WTC11 (cell line): ENCODE measurements at regions not wholly inside any gene's neighbourhood (a gene's known extent, or its start where the extent isn't known, plus 50 kb on each side); places are given as distances from the start of the nearest gene placed in this dataset.
"Not testable (repeated sequence)": the region's sequence is repeated elsewhere in the genome, so short reads cannot be mapped to it uniquely, and the experiment has no call there.

Experiments used
- ATAC-seq: fragments of 200-7000 bp; cut with Tn5 transposase; 2 replicates; pipeline ENCODE4 v1.10.0; 2021; ENCODE audit warnings: mild to moderate bottlenecking, moderate library complexity
- CTCF ChIA-PET: fragments of 300-600 bp; sonication (Branson Sonifier 250); formaldehyde crosslinking; loops from one replicate; lab custom pipeline; 2021; ENCODE audit warnings: antibody characterized with exemption; lab: Charles Lee
- POLR2A ChIA-PET: fragments of 350-600 bp; sonication (Branson Sonifier 250); formaldehyde crosslinking; loops from one replicate; lab custom pipeline; 2021; ENCODE audit warnings: antibody characterized with exemption; lab: Charles Lee
- DNase-seq: peaks from one replicate; pipeline ENCODE4 v3.0.0; 2021; ENCODE audit warnings: low spot score
- H3K27ac Mint-ChIP-seq: 2 replicates; pipeline ENCODE4 v1.8.0; 2021; ENCODE audit warnings: mixed read lengths
- H3K27me3 Mint-ChIP-seq: 2 replicates; pipeline ENCODE4 v1.8.0; 2021; ENCODE audit warnings: low read depth, mild to moderate bottlenecking, moderate library complexity, mixed read lengths
- H3K36me3 Mint-ChIP-seq: 2 replicates; pipeline ENCODE4 v1.8.0; 2021; ENCODE audit warnings: mixed read lengths
- H3K4me1 Mint-ChIP-seq: 2 replicates; pipeline ENCODE4 v1.8.0; 2022; ENCODE audit warnings: mixed read lengths
- H3K4me3 Mint-ChIP-seq: 2 replicates; pipeline ENCODE4 v1.8.0; 2021; ENCODE audit warnings: mild to moderate bottlenecking, moderate library complexity, mixed read lengths
- H3K9me3 Mint-ChIP-seq: 2 replicates; pipeline ENCODE4 v1.8.0; 2021; ENCODE audit warnings: mixed read lengths
- CBFB ChIP-seq: sonication (generic); formaldehyde crosslinking; IDR thresholded peaks from 2 replicates; pipeline ENCODE4 v1.8.1; 2022; ENCODE audit warnings: mild to moderate bottlenecking, low read depth, missing genetic modification reagents
- CTCF ChIP-seq: fragments of 200-600 bp; IDR thresholded peaks from 2 replicates; pipeline ENCODE4 v1.8.0; 2022; ENCODE audit warnings: antibody characterized with exemption
- HMGXB4 ChIP-seq: sonication (generic); formaldehyde crosslinking; IDR thresholded peaks from 2 replicates; pipeline ENCODE4 v1.8.1; 2023; ENCODE audit warnings: mild to moderate bottlenecking, moderate library complexity, missing genetic modification reagents
- JAZF1 ChIP-seq: fragments of 250-450 bp; sonication (Bioruptor Pico); IDR thresholded peaks from 2 replicates; pipeline ENCODE4 v1.9.0; 2021; ENCODE audit warnings: moderate library complexity, mild to moderate bottlenecking, inconsistent platforms
- NFATC4 ChIP-seq: fragments of 250-450 bp; sonication (Bioruptor Pico); IDR thresholded peaks from 2 replicates; pipeline ENCODE4 v1.9.0; 2021; ENCODE audit warnings: mild to moderate bottlenecking
- NR1H2 ChIP-seq: sonication (generic); formaldehyde crosslinking; IDR thresholded peaks from 2 replicates; pipeline ENCODE4 v1.9.0; 2021; ENCODE audit warnings: mild to moderate bottlenecking, moderate library complexity, missing genetic modification reagents
- NR2C2 ChIP-seq: sonication (generic); formaldehyde crosslinking; IDR thresholded peaks from 2 replicates; pipeline ENCODE4 v1.8.0; 2022; ENCODE audit warnings: mild to moderate bottlenecking, missing genetic modification reagents
- RORB ChIP-seq: fragments of 250-450 bp; sonication (Bioruptor Pico); IDR thresholded peaks from 2 replicates; pipeline ENCODE4 v1.9.0; 2021; ENCODE audit warnings: mild to moderate bottlenecking
- SP1 ChIP-seq: sonication (generic); formaldehyde crosslinking; conservative IDR thresholded peaks from 2 replicates; pipeline ENCODE4 v1.8.1; 2022; ENCODE audit warnings: missing genetic modification reagents
- TEAD1 ChIP-seq: sonication (generic); formaldehyde crosslinking; IDR thresholded peaks from 2 replicates; pipeline ENCODE4 v1.8.0; 2022; ENCODE audit warnings: mild to moderate bottlenecking, missing genetic modification reagents
- ZBTB43 ChIP-seq: sonication (generic); formaldehyde crosslinking; IDR thresholded peaks from 2 replicates; pipeline ENCODE4 v1.8.1; 2023; ENCODE audit warnings: mild to moderate bottlenecking, missing genetic modification reagents
- ZNF138 ChIP-seq: sonication (generic); formaldehyde crosslinking; conservative IDR thresholded peaks from 2 replicates; pipeline ENCODE4 v1.8.1; 2022; ENCODE audit warnings: mild to moderate bottlenecking, moderate library complexity, missing genetic modification reagents
- TF ChIP-seq, protein P1 (sequence below): sonication (generic); formaldehyde crosslinking; IDR thresholded peaks from 2 replicates; pipeline ENCODE4 v1.8.0; 2022; ENCODE audit warnings: missing genetic modification reagents

DNA sequence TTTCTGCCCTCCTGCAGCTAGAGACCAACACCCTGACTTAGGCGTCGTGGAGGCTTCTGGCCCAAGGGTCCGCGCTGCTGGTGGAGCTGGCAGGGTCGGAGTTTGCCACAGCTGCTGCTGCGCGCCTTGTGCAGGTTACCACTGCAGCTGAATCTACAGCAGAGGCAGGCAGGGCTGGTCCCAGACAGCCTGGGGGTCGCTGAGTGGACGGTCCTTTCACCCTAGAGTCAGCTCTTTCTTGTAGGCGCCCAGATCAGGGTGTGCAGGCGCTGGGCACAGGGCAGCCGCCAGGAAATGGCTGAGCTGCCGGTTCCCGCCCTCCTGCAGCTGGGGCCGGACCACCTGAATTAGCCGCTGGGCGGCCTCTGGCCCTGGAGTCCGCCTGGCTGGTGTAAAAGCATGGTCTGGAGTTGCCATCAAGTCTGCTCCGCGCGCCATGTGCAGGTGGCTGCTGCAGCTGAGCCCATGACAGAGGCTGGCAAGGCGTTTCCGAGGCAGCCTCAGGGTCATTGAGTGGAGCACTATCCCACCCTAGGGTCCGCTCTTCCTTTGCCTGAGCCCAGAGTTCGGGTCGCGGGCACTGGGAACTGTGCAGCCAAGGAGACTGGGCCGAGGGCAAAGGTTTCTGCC is 144.3 kb downstream of the CCDC74A start:
- not testable (repeated sequence) for ATAC-seq, H3K27ac Mint-ChIP-seq
- CTCF ChIA-PET: interaction anchor here (0.6 to 3.9 kb wide), 28 partner anchors 10 to 944 kb away, joined by 3 to 76 read pairs (median 5); partner anchors contain the start of gene CCDC74A

DNA sequence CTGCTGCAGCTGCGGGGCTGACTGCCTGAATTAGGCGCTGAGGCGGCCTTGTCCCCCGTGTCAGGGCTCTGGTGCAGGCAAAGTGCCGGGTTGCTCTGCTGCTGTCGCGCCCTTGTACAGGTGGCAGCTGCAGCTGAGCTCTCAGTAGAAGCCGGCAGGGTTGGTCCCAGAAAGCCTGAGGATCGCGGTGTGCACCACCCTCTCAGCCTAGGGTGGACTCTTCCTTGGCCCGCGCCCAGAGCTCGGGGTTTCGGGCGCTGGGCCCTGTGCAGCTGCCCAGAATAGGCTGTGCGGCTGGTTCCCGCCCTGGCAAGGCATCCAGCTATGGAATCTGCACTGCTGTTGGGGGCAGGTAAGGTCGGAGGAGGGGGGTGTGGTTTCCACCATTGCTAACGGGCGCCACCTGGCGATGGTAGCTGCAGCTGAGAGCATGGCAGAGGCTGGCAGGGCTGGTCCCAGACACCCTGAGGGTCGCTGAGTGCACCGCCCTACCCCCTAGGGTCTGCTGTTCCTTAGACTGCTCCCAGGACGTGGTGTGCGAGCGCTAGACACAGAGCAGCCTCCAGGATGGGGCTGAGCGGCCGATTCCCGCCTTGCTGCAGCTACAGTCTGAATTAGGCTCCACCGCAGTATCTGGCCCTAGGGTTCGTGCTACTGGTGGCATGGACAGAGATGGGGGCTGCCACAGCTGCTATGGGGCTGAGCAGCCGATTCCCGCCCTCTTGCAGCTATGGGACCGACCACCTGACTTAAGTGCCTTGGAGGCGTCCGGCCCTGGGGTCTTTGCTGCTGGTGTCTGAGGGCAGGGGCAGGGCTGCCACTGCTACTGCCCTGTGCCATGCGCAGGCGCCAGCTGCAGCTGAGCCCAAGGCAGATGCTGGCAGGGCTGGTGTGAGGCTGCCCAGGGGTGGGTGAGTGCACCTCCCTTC is 145.0 kb downstream of the CCDC74A start:
- H3K4me3 Mint-ChIP-seq: peak overlapping the region; percentile 66
- peak; percentile 79 for DNase-seq
- not testable (repeated sequence) for H3K4me1 Mint-ChIP-seq, H3K27ac Mint-ChIP-seq
- TF ChIP-seq HMGXB4 (CRISPR knock-in tag) (0 out of 2 replicates have a peak, but pooled peaks have one; percentile 10), SP1 (CRISPR knock-in tag) (peak; percentile 47; the same call in 1 of the 2 replicates), CTCF (peak; percentile 51; the same call in 1 of the 2 replicates)
- H3K27me3 Mint-ChIP-seq: peaks cover 44% of the 10 kb centered on the region
- peaks cover 25% of the 10 kb centered on the region for H3K9me3 Mint-ChIP-seq
- H3K36me3 Mint-ChIP-seq: peaks cover 14% of the 10 kb centered on the region
- ChIA-PET POLR2A (interaction anchor here (1.7 kb wide), 1 partner anchor 10 kb away, joined by 5 read pairs; no protein-coding TSS in a partner anchor), CTCF (interaction anchor here (0.6 to 3.9 kb wide), 32 partner anchors 10 to 945 kb away, joined by 3 to 76 read pairs (median 4); partner anchors contain the start of gene CCDC74A)
- peak; percentile 95 for ATAC-seq

More for the DNA sequence above, 144.3 kb downstream of the CCDC74A start:
- DNase-seq: peak; percentile 19
- H3K4me1 Mint-ChIP-seq: not testable (repeated sequence)
- peak overlapping the region; percentile 66 for H3K4me3 Mint-ChIP-seq
- TF ChIP-seq, protein P1, sequence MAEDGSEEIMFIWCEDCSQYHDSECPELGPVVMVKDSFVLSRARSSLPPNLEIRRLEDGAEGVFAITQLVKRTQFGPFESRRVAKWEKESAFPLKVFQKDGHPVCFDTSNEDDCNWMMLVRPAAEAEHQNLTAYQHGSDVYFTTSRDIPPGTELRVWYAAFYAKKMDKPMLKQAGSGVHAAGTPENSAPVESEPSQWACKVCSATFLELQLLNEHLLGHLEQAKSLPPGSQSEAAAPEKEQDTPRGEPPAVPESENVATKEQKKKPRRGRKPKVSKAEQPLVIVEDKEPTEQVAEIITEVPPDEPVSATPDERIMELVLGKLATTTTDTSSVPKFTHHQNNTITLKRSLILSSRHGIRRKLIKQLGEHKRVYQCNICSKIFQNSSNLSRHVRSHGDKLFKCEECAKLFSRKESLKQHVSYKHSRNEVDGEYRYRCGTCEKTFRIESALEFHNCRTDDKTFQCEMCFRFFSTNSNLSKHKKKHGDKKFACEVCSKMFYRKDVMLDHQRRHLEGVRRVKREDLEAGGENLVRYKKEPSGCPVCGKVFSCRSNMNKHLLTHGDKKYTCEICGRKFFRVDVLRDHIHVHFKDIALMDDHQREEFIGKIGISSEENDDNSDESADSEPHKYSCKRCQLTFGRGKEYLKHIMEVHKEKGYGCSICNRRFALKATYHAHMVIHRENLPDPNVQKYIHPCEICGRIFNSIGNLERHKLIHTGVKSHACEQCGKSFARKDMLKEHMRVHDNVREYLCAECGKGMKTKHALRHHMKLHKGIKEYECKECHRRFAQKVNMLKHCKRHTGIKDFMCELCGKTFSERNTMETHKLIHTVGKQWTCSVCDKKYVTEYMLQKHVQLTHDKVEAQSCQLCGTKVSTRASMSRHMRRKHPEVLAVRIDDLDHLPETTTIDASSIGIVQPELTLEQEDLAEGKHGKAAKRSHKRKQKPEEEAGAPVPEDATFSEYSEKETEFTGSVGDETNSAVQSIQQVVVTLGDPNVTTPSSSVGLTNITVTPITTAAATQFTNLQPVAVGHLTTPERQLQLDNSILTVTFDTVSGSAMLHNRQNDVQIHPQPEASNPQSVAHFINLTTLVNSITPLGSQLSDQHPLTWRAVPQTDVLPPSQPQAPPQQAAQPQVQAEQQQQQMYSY (CRISPR knock-in tag): peak; percentile 84
- H3K27me3 Mint-ChIP-seq: peaks cover 44% of the 10 kb centered on the region
- peaks cover 25% of the 10 kb centered on the region for H3K9me3 Mint-ChIP-seq
- H3K36me3 Mint-ChIP-seq: peaks cover 14% of the 10 kb centered on the region
- POLR2A ChIA-PET: interaction anchor here (1.7 kb wide), 1 partner anchor 10 kb away, joined by 5 read pairs; no protein-coding TSS in a partner anchor

GRCh38 chr2:131673400-131674173 is 145.9 kb downstream of the CCDC74A start:
- Mint-ChIP-seq H3K27me3 (peaks cover 44% of the 10 kb centered on the region), H3K4me3 (peak overlapping the region; percentile 66), H3K36me3 (peaks cover 8% of the 10 kb centered on the region), H3K4me1 (no peaks in the 10 kb centered on the region; the same call in 1 of the 2 replicates), H3K27ac (no peak overlapping the region), H3K9me3 (peaks cover 17% of the 10 kb centered on the region)
- ChIA-PET CTCF (interaction anchor here (0.9 to 3.9 kb wide), 12 partner anchors 9 to 945 kb away, joined by 3 to 76 read pairs (median 7); partner anchors contain the start of gene CCDC74A), POLR2A (interaction anchor here (0.6 kb wide), 1 partner anchor 159 kb away, joined by 3 read pairs; no protein-coding TSS in a partner anchor)
- DNase-seq (peak; percentile 80), ATAC-seq (peak; percentile 81)
- TF ChIP-seq HMGXB4 (CRISPR knock-in tag): 0 out of 2 replicates have a peak, but pooled peaks have one; percentile 18
- no peak for TF ChIP-seq NFATC4 (CRISPR knock-in tag)
- no peak for TF ChIP-seq JAZF1 (CRISPR knock-in tag)
- no peak for TF ChIP-seq ZBTB43 (CRISPR knock-in tag)
- 0 out of 2 replicates have a peak, but pooled peaks have one; percentile 21 for TF ChIP-seq ZNF138 (CRISPR knock-in tag)
- TF ChIP-seq NR2C2 (CRISPR knock-in tag): no peak
- no peak for TF ChIP-seq NR1H2 (CRISPR knock-in tag)
- no peak for TF ChIP-seq TEAD1 (CRISPR knock-in tag)
- no peak for TF ChIP-seq RORB (CRISPR knock-in tag)
- TF ChIP-seq CBFB (CRISPR knock-in tag): no peak
